Renal cortical epithelial cell (primary cell): ENCODE measurements at regions not wholly inside any gene's neighbourhood (a gene's known extent, or its start where the extent isn't known, plus 50 kb on each side); places are given as distances from the start of the nearest gene placed in this dataset.
A peak's percentile ranks its signal among the peaks of the same experiment; 100 is the strongest.
"Not testable (repeated sequence)": the region's sequence is repeated elsewhere in the genome, so short reads cannot be mapped to it uniquely, and the experiment has no call there.

Source experiments
- DNase-seq: peaks from one replicate; pipeline ENCODE4 v3.0.0-alpha.2; 2011; ENCODE audit warnings: low read depth

DNA sequence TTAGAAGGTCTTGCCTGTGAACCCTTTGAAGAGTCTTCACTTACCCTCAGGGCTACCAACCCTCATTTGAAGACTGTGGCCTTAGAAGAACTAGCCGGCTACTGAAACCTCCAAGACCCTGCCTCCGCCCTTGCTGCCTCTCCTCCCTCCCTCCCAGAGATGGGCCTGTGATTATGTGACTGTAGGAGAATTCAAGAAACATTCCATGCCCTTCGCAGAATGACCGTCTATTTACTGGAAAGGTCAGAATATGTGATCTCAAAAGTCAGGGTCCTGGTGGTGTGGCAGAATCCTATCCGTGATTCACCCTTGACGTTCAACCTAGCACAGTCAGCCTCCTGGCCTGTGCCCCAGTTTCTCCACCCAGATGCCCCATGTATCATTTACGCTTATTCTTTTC lies 109.6 kb downstream of the CTNND1 start:
- DNase-seq, result no peak

- peak; percentile 47 for DNase-seq
Measured at GRCh38 chr11:57873196-57873911, 111.8 kb downstream of the CTNND1 start.

DNA sequence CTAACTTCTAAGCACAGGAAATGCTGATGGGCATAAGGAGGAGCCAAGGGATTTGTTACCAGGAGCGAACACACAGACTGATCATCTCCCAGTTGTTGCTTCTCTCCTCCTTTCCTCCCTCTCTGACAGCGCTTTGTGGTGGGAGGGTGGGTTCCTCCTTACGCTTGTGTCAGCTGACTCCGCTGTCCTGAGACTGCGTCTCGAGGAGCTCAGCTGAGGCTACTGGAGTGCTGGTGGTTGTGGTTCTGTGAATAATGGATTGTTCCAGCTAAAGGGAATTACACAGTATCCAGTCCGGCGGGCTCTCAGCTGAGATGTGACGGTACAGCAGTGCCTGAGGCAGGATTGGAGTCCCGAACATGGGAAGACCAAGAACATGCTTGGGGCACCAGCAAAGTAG lies 113.4 kb downstream of the CTNND1 start:
- no peak for DNase-seq

DNA sequence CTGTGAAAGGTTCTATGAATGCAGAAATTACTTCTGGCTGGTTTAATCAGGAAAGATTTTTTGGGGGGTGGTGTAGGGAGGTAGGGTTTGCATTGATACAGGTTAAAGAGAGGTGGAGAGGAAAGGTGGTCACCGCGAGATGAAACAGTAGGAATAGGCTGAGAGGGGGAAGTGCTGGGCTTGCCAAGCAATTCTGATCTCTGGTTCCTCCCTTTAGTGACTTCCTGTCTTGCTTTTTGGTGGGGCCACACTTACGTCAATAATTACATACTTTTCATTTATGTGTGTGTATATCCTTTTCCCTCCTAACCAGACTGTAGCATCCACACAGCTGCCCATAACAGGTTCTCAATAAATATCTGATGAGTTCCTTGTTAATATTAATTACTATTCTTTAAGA lies 120.0 kb downstream of the CTNND1 start:
- no peak for DNase-seq

- no peak for DNase-seq
Measured at GRCh38 chr11:57883630-57884029, 122.0 kb downstream of the CTNND1 start.

GRCh38 chr11:57885298-57886050 lies 123.9 kb downstream of the CTNND1 start:
- peak; percentile 36 for DNase-seq

DNA sequence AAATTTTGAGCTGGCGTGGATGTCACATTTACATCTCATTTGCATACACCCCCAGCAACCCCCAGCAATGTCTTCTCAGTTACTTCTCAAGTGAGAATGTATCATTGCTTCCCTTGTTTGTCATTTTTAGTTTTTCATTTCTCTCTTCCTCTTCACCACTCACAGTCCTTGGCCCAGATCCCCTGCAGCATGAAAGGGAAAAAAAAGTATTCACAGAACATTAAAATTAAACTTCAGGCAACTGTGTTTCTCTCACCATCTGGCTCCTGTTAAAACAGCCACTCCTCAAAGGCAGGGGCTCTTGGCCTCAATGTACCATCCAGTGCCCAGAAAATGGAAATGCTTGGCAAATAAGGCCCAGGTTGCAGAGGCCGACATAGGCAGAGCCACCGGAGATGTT lies 126.8 kb downstream of the CTNND1 start:
- DNase-seq, result no peak

GRCh38 chr11:57890521-57890920 lies 128.9 kb downstream of the CTNND1 start:
- DNase-seq, result no peak

DNA sequence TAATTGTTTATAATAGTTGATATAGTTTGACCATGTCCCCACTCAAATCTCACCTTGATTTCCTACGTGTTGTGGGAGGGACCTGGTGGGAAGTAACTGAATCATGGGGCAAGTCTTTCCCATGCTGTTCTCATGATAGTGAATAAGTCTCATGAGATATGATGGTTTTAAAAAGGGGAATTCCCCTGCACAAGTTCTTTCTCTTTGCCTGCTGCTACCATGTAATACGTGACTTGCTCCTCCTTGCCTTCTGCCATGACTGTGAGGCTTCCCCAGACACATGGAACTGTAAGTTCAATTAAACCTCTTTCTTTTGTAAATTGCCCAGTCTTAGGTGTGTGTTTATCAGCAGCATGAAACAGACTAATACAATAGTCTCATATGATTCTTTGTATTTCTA lies 130.5 kb upstream of the OR9Q1 start:
- DNase-seq, result not testable (repeated sequence)

DNA sequence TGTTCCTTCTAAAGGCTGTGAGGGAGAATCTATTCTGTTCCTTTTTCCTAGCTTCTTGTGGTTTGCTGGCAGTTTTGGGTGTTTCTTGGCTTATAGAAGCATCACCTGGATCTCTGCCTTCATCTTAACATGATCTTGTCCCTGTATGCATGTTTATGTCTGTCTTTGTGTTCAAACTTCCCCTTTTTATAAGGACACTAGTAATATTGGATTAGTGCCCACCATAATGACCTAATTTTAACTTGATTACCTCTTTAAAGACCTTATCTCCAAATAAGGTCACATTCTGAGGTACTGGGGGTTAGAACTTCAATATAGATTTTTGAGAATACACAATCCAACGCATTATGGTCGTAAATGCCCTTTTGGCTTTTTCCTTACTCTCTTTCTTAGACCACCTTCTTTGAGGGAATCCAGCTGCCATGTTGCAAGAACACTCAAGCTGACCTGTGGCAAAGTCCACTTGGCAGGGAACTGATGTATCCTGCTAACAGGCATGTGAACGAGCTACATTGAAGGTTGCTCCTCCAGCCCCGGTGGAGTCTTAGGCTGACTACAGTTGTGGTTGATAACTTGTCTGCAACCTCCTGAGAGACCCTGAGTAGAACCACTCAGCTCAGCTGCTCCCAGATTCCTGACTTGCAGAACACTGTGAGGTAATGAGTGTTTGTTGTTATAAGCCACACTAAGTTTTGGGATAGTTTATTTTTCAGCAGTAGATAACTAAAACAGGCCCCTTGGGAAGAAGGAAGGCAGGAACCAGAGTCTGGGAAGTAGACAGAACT lies 127.1 kb upstream of the OR9Q1 start:
- DNase-seq, result peak; percentile 31

- DNase-seq, result peak; percentile 28
Measured at GRCh38 chr11:57899378-57899777, 124.3 kb upstream of the OR9Q1 start.

DNA sequence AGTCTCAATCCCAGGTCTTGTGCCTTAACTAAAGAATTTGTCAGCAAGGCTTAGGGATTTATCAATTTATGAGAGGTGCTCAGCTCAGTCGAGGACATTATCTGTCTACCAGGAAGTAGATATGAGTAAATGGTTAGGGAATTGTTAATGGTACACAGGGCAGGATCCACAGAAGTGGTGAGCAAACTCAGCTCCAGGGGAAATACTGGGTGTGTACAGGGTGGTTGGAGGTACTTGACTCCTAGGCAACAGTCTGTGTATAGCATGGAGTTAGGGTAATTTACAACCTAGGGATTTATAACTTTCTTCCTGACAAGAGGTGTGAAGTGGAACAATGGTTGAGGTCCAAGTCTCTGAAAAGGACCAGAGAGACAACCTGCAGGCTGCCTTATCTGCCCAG lies 123.4 kb upstream of the OR9Q1 start:
- DNase-seq, result peak; percentile 88

GRCh38 chr11:57901278-57901677 lies 122.4 kb upstream of the OR9Q1 start:
- no peak for DNase-seq

- DNase-seq, result no peak
Measured at GRCh38 chr11:57901756-57902155, 121.9 kb upstream of the OR9Q1 start.

GRCh38 chr11:57903011-57903410 lies 120.7 kb upstream of the OR9Q1 start:
- DNase-seq, result no peak

GRCh38 chr11:57903441-57904123 lies 120.1 kb upstream of the OR9Q1 start:
- DNase-seq, result peak; percentile 92

DNA sequence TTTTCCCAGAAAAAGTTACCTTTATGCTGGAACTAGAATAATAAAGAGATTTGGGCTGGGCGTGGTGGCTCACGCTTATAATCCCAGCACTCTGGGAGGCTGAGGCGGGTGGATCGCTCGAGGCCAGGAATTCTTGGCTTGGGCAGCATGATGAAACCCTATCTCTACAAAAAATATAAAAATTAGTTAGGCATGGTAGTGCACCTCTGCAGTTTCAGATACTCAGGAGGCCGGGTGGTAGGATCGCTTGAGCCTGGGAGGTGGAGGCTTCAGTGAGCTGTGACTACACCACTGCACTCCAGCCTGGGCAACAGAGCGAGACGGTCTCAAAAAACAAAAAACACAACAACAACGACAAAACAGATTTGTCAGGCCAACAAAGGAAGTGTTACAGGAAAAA lies 119.3 kb upstream of the OR9Q1 start:
- peak; percentile 41 for DNase-seq

DNA sequence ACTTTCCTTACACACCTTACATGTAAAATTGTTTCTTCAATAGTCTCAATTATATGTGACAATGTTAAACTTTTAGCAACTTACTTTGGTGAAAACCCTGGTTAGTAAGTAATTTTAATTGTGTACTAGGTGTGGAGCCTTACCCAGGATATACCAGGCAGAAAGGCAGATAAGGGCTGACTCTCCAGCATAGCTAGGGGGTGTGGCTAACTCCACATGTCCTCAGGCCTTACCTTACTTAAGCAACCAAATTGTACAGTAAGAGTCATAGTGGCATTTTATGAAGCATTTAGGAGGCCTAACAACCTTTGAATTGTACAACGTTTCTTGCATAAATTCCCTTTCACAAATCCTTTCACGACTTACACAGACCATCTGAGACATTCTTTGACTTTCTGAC lies 118.2 kb upstream of the OR9Q1 start:
- DNase-seq, result no peak

DNA sequence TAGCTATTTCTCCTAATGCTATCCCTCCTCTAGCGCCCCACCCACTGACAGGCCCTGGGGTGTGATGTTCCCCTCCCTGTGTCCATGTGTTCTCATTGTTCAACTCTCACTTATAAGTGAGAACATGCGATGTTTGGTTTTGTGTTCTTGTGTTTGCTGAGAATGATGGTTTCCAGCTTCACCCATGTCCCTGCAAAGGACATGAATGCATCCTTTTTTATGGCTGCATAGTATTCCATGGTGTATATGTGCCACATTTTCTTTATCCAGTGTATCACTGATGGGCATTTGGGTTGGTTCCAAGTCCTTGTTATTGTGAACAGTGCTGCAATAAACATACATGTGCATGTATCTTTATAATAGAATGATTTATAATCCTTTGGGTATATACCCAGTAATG lies 115.3 kb upstream of the OR9Q1 start:
- not testable (repeated sequence) for DNase-seq

GRCh38 chr11:57911522-57911921 lies 112.2 kb upstream of the OR9Q1 start:
- not testable (repeated sequence) for DNase-seq

DNA sequence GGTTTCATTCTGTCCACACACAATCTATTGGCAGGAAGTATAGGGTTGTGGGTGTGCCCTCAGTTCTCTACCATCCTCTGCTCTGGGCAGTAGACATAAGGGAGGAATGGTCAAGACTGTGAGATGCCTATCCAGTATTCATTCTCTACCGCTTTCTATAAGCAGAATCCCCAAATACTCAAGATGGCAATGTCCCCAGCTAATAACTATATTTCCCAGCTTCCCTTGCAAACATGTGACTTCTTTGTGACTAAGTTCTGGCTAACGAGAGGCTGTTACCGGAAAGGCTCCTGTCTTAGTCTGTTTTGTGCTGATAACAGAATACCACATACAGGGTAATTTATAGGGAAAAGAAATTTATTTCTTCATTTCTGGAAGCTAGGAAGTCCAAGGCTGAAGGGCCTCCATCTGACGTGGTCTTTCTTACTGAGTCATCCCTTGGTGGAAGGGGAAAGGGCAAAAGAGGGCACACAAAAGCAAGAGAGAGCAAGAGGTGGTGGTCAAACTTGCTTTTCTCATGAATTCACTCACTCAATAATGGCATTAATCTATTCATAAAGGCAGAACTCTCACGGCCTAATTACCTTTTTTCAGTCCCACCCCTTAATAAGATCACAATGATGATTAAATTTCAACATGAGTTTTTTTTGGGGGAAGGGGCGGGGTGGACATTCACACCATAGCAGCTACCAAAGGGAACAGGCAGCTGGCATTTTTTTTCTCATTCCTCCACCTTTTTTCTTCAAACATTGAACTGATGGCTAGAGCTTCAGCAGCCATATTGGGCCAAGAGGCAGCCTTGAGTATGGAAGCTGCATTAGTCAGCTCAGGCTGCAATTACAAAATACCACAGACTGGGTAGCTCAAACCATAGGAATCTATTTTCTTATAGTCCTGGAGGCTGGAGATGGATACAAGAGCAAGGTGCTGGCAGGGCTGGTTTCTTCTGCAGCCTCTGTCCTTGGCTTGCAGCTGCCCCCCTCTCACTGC lies 109.7 kb upstream of the OR9Q1 start:
- no peak for DNase-seq
